ENCODE measurements at regions not wholly inside any gene's neighbourhood (a gene's known extent, or its start where the extent isn't known, plus 50 kb on each side); places are given as distances from the start of the nearest gene placed in this dataset.

DNA sequence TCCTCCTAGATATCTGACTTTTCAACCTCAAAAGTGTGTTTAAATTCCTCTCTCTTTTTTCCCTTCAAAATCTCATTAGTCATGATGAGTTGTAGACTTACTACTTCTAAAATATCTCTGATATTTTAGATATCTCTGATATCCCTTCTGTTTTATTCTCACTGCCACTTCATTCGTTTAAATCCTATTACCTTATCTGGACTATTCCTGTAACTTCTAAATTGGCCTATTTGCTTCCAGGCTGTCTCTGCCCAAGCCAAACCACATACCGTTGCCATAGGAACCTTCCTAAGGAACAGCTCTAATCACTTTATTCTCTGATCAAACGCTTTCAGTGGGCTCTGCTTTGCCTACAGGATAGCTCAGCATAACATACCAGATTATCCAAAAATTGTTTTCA is 333.1 kb upstream of the CHRM3 start:
- TF ChIP-seq, protein P1, sequence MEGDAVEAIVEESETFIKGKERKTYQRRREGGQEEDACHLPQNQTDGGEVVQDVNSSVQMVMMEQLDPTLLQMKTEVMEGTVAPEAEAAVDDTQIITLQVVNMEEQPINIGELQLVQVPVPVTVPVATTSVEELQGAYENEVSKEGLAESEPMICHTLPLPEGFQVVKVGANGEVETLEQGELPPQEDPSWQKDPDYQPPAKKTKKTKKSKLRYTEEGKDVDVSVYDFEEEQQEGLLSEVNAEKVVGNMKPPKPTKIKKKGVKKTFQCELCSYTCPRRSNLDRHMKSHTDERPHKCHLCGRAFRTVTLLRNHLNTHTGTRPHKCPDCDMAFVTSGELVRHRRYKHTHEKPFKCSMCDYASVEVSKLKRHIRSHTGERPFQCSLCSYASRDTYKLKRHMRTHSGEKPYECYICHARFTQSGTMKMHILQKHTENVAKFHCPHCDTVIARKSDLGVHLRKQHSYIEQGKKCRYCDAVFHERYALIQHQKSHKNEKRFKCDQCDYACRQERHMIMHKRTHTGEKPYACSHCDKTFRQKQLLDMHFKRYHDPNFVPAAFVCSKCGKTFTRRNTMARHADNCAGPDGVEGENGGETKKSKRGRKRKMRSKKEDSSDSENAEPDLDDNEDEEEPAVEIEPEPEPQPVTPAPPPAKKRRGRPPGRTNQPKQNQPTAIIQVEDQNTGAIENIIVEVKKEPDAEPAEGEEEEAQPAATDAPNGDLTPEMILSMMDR (IDR thresholded peaks at IDR 0.05): no peak
- TF ChIP-seq POLR2AphosphoS5 (IDR thresholded peaks at IDR 0.05): no peak
